SK-N-MC (cell line): ENCODE measurements at regions not wholly inside any gene's neighbourhood (a gene's known extent, or its start where the extent isn't known, plus 50 kb on each side); places are given as distances from the start of the nearest gene placed in this dataset.

ENCODE experiments used
- EZH2 ChIP-seq: fragments of 200-600 bp; sonication (generic); IDR thresholded peaks from one replicate; pipeline ENCODE4 v1.6.1; 2017; ENCODE audit warnings: antibody characterized with exemption
- FOXP2 ChIP-seq: optimal IDR thresholded peaks from 2 replicates; pipeline ENCODE3; 2011; ENCODE audit warnings: mild to moderate bottlenecking, moderate library complexity; ENCODE audit not compliant: insufficient read depth; ENCODE audit errors: extremely low read length, control extremely low read depth
- POLR2AphosphoS5 ChIP-seq: IDR thresholded peaks from 2 replicates; pipeline ENCODE4 v1.6.1; 2012; ENCODE audit warnings: mild to moderate bottlenecking, low read depth, low read length, borderline replicate concordance

GRCh38 chrX:110428144-110428543 lies 69.5 kb downstream of the RTL9 start:
- TF ChIP-seq EZH2 (no peak), POLR2AphosphoS5 (no peak), FOXP2 (no peak)
